ENCODE measurements at regions not wholly inside any gene's neighbourhood (a gene's known extent, or its start where the extent isn't known, plus 50 kb on each side); places are given as distances from the start of the nearest gene placed in this dataset.

GRCh38 chr10:128306966-128307365 lies 180.7 kb upstream of the MKI67 start:
- TF ChIP-seq CTCF (IDR thresholded peaks at IDR 0.05 in 2 of 3, conservative IDR thresholded peaks at IDR 0.05 in 1 of 3; ENCODE audit: borderline replicate concordance in 1 of 3, insufficient read depth in 1 of 3, low read depth in 2 of 3, low read length in 2 of 3) (no peak), EGR1 (IDR thresholded peaks at IDR 0.05; ENCODE audit: low read depth) (no peak), CEBPB (IDR thresholded peaks at IDR 0.05; ENCODE audit: low read depth) (no peak), ELF1 (IDR thresholded peaks at IDR 0.05; ENCODE audit: borderline replicate concordance, low read depth) (no peak), POLR2AphosphoS5 (IDR thresholded peaks at IDR 0.05; ENCODE audit: low read depth, low read length) (no peak), POLR2A (IDR thresholded peaks at IDR 0.05; ENCODE audit: borderline replicate concordance, extremely low read depth, insufficient read depth, insufficient read length) (no peak), EZH2 (IDR thresholded peaks at IDR 0.05) (no peak)
